ENCODE measurements at regions not wholly inside any gene's neighbourhood (a gene's known extent, or its start where the extent isn't known, plus 50 kb on each side); places are given as distances from the start of the nearest gene placed in this dataset.

DNA sequence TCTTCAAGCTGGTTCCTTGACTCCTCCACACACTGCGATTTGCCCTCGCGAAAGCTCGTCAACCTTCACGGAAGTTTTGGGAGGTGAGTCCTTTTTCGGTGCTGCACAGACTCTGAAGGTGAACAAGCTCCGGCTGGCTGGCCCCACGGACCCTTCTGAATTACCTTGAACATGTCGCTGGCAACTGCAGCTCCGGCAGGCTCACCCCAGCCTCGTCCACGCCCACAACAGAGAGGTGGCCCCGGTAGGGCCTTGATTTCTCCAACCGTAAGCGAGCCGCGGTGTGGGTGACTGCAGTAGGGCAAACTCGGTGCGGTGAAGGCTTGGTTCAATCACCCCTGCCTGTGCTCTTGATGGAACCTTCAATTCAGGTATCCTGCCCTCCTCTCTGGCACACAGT is 1020.7 kb upstream of the GOT2 start:
- WGBS, 2 donors, result 92 to 95% methylated on average over 19 of the region's 19 CpGs
- TF ChIP-seq POLR2A (IDR thresholded peaks at IDR 0.05), result no peak
- TF ChIP-seq, protein P1, sequence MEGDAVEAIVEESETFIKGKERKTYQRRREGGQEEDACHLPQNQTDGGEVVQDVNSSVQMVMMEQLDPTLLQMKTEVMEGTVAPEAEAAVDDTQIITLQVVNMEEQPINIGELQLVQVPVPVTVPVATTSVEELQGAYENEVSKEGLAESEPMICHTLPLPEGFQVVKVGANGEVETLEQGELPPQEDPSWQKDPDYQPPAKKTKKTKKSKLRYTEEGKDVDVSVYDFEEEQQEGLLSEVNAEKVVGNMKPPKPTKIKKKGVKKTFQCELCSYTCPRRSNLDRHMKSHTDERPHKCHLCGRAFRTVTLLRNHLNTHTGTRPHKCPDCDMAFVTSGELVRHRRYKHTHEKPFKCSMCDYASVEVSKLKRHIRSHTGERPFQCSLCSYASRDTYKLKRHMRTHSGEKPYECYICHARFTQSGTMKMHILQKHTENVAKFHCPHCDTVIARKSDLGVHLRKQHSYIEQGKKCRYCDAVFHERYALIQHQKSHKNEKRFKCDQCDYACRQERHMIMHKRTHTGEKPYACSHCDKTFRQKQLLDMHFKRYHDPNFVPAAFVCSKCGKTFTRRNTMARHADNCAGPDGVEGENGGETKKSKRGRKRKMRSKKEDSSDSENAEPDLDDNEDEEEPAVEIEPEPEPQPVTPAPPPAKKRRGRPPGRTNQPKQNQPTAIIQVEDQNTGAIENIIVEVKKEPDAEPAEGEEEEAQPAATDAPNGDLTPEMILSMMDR (IDR thresholded peaks at IDR 0.05), result no peak
- no peak for DNase-seq (ENCODE audit: low spot score in 2 of 2)
- intact Hi-C loops (cut with DNase I; ENCODE audit: low total_unique reads), result no loop called here
- no peak overlapping the region for H3K4me3 ChIP-seq (ENCODE audit: low read depth, poor library complexity, severe bottlenecking)

DNA sequence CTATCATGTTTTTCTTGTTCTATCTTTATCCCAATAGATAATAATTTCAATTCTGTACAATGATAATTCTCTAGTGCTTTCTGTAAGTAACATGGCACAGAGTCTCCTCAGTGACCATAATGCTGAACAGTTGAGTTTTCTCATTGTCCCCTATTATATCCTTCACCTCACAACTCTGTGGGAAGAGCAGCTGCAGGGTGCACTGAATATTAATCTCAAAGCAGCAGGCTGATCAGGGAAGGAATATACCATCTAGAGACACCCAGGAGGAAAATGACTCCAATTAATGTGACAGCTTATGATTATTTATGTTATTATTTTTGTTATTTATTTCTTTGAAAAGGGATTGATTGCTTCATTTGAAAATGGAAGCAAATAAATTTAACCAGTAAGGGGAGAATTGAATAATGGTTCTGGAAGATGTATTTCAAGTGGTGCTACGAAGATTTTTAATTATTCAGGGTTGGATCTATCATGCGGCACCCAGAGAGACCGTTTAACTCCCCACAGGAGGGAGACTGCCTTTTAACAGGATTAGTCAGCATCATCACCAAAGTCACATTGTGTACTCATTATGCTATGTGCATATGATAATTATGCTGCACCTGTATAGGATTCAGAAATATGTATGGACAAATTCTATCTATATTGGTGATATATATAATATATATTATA is 1015.7 kb upstream of the GOT2 start:
- TF ChIP-seq POLR2A (IDR thresholded peaks at IDR 0.05), result no peak
- TF ChIP-seq, protein P1 (IDR thresholded peaks at IDR 0.05), result no peak
- no peak for DNase-seq (ENCODE audit: low spot score in 2 of 2)
- no peak overlapping the region for H3K4me3 ChIP-seq (ENCODE audit: low read depth, poor library complexity, severe bottlenecking)
- intact Hi-C loops (cut with DNase I; ENCODE audit: low total_unique reads), result no loop called here
- WGBS, 2 donors, result 86 to 92% methylated on average over 3 of the region's 3 CpGs

DNA sequence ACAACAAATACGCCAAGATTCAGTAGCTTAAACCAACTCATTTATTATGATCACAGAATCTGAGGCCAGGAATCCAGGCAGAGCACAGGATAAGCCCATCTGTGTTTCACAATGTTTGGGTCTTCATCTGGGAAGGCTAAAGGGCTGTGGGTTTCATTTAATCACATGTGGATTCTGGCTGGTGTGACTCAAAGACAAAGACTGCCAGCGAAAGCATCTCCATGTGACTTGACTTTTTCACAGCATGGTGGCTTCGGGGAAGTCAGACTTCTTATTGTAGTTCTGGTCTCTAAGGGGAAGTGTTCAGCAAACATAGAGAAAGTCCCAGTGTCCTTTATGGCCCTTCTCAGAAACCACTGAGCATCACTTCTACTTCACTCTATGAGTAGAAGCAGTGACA is 1014.4 kb upstream of the GOT2 start:
- 70 to 77% methylated on average over 3 of the region's 3 CpGs for WGBS, 2 donors
- DNase-seq (ENCODE audit: low spot score in 2 of 2), result no peak
- intact Hi-C loops (cut with DNase I; ENCODE audit: low total_unique reads), result no loop called here
- no peak overlapping the region for H3K4me3 ChIP-seq (ENCODE audit: low read depth, poor library complexity, severe bottlenecking)
- no peak for TF ChIP-seq POLR2A (IDR thresholded peaks at IDR 0.05)
- TF ChIP-seq, protein P1 (IDR thresholded peaks at IDR 0.05), result no peak

DNA sequence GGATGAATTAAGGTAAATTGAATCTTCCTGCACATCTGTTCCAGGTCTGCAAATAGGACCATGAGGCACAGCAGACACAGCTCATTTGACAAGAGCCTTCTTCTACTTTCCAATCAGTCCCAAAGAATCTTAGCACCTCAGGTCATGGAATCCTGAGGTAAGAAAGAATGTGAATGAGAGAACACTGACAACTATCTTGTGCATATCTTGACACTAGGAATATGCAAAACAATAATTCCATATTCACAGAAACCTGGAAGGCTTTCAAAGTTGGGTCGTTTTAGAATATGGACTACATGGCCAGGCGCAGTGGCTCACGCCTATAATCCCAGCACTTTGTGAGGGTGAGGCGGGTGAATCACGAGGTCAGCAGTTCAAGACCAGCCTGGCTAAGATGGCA is 1009.4 kb upstream of the GOT2 start:
- TF ChIP-seq, protein P1 (IDR thresholded peaks at IDR 0.05), result no peak
- no peak for TF ChIP-seq POLR2A (IDR thresholded peaks at IDR 0.05)
- no peak overlapping the region for H3K4me3 ChIP-seq (ENCODE audit: low read depth, poor library complexity, severe bottlenecking)
- 83 to 86% methylated on average over 5 of the region's 5 CpGs for WGBS, 2 donors
- intact Hi-C loops (cut with DNase I; ENCODE audit: low total_unique reads), result no loop called here
- DNase-seq (ENCODE audit: low spot score in 2 of 2), result no peak

DNA sequence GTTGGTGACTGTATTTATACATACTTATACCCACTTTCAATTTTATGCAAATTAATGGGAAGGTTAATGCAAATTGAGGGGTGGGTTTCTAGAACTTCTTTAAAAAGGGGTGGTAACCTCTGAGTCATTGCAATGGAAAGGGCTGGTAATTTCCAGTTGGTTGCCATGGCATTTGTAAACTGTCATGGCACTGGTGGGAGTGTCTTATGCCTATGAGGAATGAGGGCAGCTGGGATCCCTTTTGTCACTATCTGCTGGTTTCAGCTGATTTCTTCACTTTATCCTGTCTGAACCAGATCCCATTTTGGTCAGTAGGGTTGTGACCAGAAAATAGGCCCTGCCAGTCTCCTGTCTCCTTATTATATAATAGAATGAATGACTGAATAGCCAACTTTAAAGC is 1006.7 kb upstream of the GOT2 start:
- DNase-seq (ENCODE audit: low spot score in 2 of 2), result no peak
- H3K4me3 ChIP-seq (ENCODE audit: low read depth, poor library complexity, severe bottlenecking), result no peak overlapping the region
- TF ChIP-seq, protein P1 (IDR thresholded peaks at IDR 0.05), result no peak
- no peak for TF ChIP-seq POLR2A (IDR thresholded peaks at IDR 0.05)
- intact Hi-C loops (cut with DNase I; ENCODE audit: low total_unique reads), result no loop called here

DNA sequence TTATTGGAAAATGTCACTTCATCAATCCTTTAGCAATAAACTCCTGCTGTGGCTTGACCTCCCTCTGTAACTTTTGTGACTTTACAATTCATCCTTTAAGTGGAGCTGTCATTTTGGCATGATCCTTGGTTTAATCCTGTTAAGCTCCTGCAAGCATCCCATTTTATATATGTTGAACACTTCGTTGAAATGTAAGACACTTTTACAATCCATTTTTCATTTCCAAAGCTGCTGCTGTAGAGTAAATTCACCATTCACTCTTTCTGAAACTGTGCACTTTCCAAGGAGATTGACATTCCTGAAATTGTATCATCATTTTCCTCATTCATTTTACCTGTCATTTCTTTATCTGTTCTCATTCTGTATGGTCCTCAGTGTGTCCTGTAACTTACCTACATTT is 1003.2 kb upstream of the GOT2 start:
- 39 to 52% methylated on average over 1 of the region's 1 CpG for WGBS, 2 donors
- no peak overlapping the region for H3K4me3 ChIP-seq (ENCODE audit: low read depth, poor library complexity, severe bottlenecking)

More for the DNA sequence above, 1003.2 kb upstream of the GOT2 start:
- DNase-seq (ENCODE audit: low spot score in 2 of 2), result no peak
- TF ChIP-seq POLR2A (IDR thresholded peaks at IDR 0.05), result no peak
- TF ChIP-seq, protein P1 (IDR thresholded peaks at IDR 0.05), result no peak
- intact Hi-C loops (cut with DNase I; ENCODE audit: low total_unique reads), result no loop called here

Measured in lower leg skin (tissue), 4 donors.